CD4-positive, alpha-beta T cell treated with Interferon alpha-2 for 1 hour (primary cell): ENCODE measurements at regions not wholly inside any gene's neighbourhood (a gene's known extent, or its start where the extent isn't known, plus 50 kb on each side); places are given as distances from the start of the nearest gene placed in this dataset.
"Not testable (repeated sequence)": the region's sequence is repeated elsewhere in the genome, so short reads cannot be mapped to it uniquely, and the experiment has no call there.

ENCODE experiments used
- DNase-seq, 2 donors: peaks; one replicate each; pipeline ENCODE4 v3.0.0-alpha.2; 2020 to 2022

GRCh38 chr2:53490659-53491058 is 276.9 kb upstream of the CHAC2 start:
- DNase-seq: no peak

- not testable (repeated sequence) for DNase-seq
Measured at GRCh38 chr2:53486185-53486899, 281.3 kb upstream of the CHAC2 start.

- no peak for DNase-seq
Measured at GRCh38 chr2:53485021-53485728, 282.4 kb upstream of the CHAC2 start.

GRCh38 chr2:53484531-53484930 is 283.1 kb upstream of the CHAC2 start:
- DNase-seq: no peak

- no peak for DNase-seq
Measured at GRCh38 chr2:53477517-53477916, 290.1 kb upstream of the CHAC2 start.

GRCh38 chr2:53476834-53477233 is 290.8 kb upstream of the CHAC2 start:
- no peak for DNase-seq

- no peak for DNase-seq
Measured at GRCh38 chr2:53475766-53476165, 291.8 kb upstream of the CHAC2 start.

GRCh38 chr2:53475321-53475720 is 292.3 kb upstream of the CHAC2 start:
- DNase-seq: no peak

GRCh38 chr2:53474914-53475313 is 292.7 kb upstream of the CHAC2 start:
- DNase-seq: no peak

- DNase-seq: no peak
Measured at GRCh38 chr2:53473775-53474311, 293.8 kb upstream of the CHAC2 start.

GRCh38 chr2:53473236-53473635 is 294.4 kb upstream of the CHAC2 start:
- DNase-seq: no peak

GRCh38 chr2:53467467-53468180 is 300.0 kb upstream of the CHAC2 start:
- no peak for DNase-seq

- no peak for DNase-seq
Measured at GRCh38 chr2:53463806-53464726, 303.5 kb upstream of the CHAC2 start.

- DNase-seq: no peak
Measured at GRCh38 chr2:53460937-53461336, 306.7 kb upstream of the CHAC2 start.

- no peak for DNase-seq
Measured at GRCh38 chr2:53460347-53460746, 307.3 kb upstream of the CHAC2 start.

GRCh38 chr2:53455094-53455493 is 312.5 kb upstream of the CHAC2 start:
- DNase-seq: no peak

- DNase-seq: no peak
Measured at GRCh38 chr2:53452957-53453748, 314.5 kb upstream of the CHAC2 start.

GRCh38 chr2:53452400-53452799 is 315.2 kb upstream of the CHAC2 start:
- DNase-seq: no peak

- no peak for DNase-seq
Measured at GRCh38 chr2:53450923-53451322, 316.7 kb upstream of the CHAC2 start.

GRCh38 chr2:53448591-53448990 is 319.0 kb upstream of the CHAC2 start:
- DNase-seq: no peak

GRCh38 chr2:53448086-53448485 is 319.5 kb upstream of the CHAC2 start:
- no peak for DNase-seq
